ENCODE measurements at regions not wholly inside any gene's neighbourhood (a gene's known extent, or its start where the extent isn't known, plus 50 kb on each side); places are given as distances from the start of the nearest gene placed in this dataset.

- DNase-seq = no peak
Measured at GRCh38 chr3:84439476-84439875, 519.3 kb upstream of the CADM2 start.

GRCh38 chr3:84440291-84440690 is 518.5 kb upstream of the CADM2 start:
- DNase-seq = no peak

GRCh38 chr3:84442533-84442932 is 516.3 kb upstream of the CADM2 start:
- DNase-seq = no peak

GRCh38 chr3:84444726-84445521 is 513.9 kb upstream of the CADM2 start:
- no peak for DNase-seq

- DNase-seq = no peak
Measured at GRCh38 chr3:84487296-84487695, 471.5 kb upstream of the CADM2 start.

GRCh38 chr3:84504761-84505160 is 454.0 kb upstream of the CADM2 start:
- no peak for DNase-seq

GRCh38 chr3:84510007-84510406 is 448.8 kb upstream of the CADM2 start:
- no peak for DNase-seq

- DNase-seq = no peak
Measured at GRCh38 chr3:84522893-84523292, 435.9 kb upstream of the CADM2 start.

GRCh38 chr3:84536916-84537315 is 421.9 kb upstream of the CADM2 start:
- DNase-seq = no peak

GRCh38 chr3:84538597-84538996 is 420.2 kb upstream of the CADM2 start:
- DNase-seq = no peak

- DNase-seq = no peak
Measured at GRCh38 chr3:84547207-84547606, 411.6 kb upstream of the CADM2 start.

- no peak for DNase-seq
Measured at GRCh38 chr3:84547971-84548970, 410.5 kb upstream of the CADM2 start.

GRCh38 chr3:84555629-84556028 is 403.2 kb upstream of the CADM2 start:
- no peak for DNase-seq

- no peak for DNase-seq
Measured at GRCh38 chr3:84566256-84566655, 392.5 kb upstream of the CADM2 start.

GRCh38 chr3:84567796-84568195 is 391.0 kb upstream of the CADM2 start:
- DNase-seq = no peak

- no peak for DNase-seq
Measured at GRCh38 chr3:84573962-84574361, 384.8 kb upstream of the CADM2 start.

- no peak for DNase-seq
Measured at GRCh38 chr3:84586427-84586826, 372.4 kb upstream of the CADM2 start.

- no peak for DNase-seq
Measured at GRCh38 chr3:84600703-84601225, 358.0 kb upstream of the CADM2 start.

- DNase-seq = no peak
Measured at GRCh38 chr3:84601303-84601702, 357.5 kb upstream of the CADM2 start.

GRCh38 chr3:84621823-84622222 is 337.0 kb upstream of the CADM2 start:
- DNase-seq = no peak

- no peak for DNase-seq
Measured at GRCh38 chr3:84634668-84635067, 324.1 kb upstream of the CADM2 start.

GRCh38 chr3:84637272-84637671 is 321.5 kb upstream of the CADM2 start:
- DNase-seq = no peak

GRCh38 chr3:84666468-84666867 is 292.3 kb upstream of the CADM2 start:
- no peak for DNase-seq

GRCh38 chr3:84679211-84679610 is 279.6 kb upstream of the CADM2 start:
- DNase-seq = no peak
